Parathyroid adenoma (tissue), 2 donors: ENCODE measurements at regions not wholly inside any gene's neighbourhood (a gene's known extent, or its start where the extent isn't known, plus 50 kb on each side); places are given as distances from the start of the nearest gene placed in this dataset.

ENCODE experiments used
- H2AFZ ChIP-seq: fragments of 300-600 bp; sonication (generic); one replicate; pipeline ENCODE4 v1.7.0; 2017; ENCODE audit warnings: antibody characterized with exemption, mild to moderate bottlenecking
- H3K27ac ChIP-seq: fragments of 300-600 bp; sonication (generic); one replicate; pipeline ENCODE4 v1.7.0; 2017
- H3K27me3 ChIP-seq: fragments of 300-600 bp; sonication (generic); one replicate; pipeline ENCODE4 v1.7.0; 2017; ENCODE audit warnings: low read length; ENCODE audit not compliant: control insufficient read depth, insufficient read depth
- H3K36me3 ChIP-seq: fragments of 300-600 bp; sonication (generic); one replicate; pipeline ENCODE4 v1.7.0; 2017; ENCODE audit warnings: low read length; ENCODE audit not compliant: control insufficient read depth, insufficient read depth
- H3K4me1 ChIP-seq: fragments of 300-600 bp; sonication (generic); one replicate; pipeline ENCODE4 v1.7.0; 2017; ENCODE audit warnings: control low read depth
- H3K4me2 ChIP-seq: fragments of 300-600 bp; sonication (generic); one replicate; pipeline ENCODE4 v1.7.0; 2017; ENCODE audit warnings: low read length
- H3K4me3 ChIP-seq: fragments of 300-600 bp; sonication (generic); one replicate; pipeline ENCODE4 v1.7.0; 2017; ENCODE audit warnings: low read depth, low read length
- H3K79me2 ChIP-seq: fragments of 300-600 bp; sonication (generic); one replicate; pipeline ENCODE4 v1.7.0; 2017; ENCODE audit warnings: control low read depth
- H3K9ac ChIP-seq: fragments of 300-600 bp; sonication (generic); one replicate; pipeline ENCODE4 v1.7.0; 2017; ENCODE audit warnings: mild to moderate bottlenecking
- H3K9me3 ChIP-seq: fragments of 300-600 bp; sonication (generic); one replicate; pipeline ENCODE4 v1.7.0; 2017; ENCODE audit warnings: low read length; ENCODE audit not compliant: control insufficient read depth
- TF ChIP-seq, protein P1 (sequence below): fragments of 300-600 bp; sonication (generic); IDR thresholded peaks from one replicate; pipeline ENCODE4 v1.7.0; 2017; ENCODE audit warnings: antibody characterized with exemption, mild to moderate bottlenecking
- donor health status: primary hyperparathyroidism.

DNA sequence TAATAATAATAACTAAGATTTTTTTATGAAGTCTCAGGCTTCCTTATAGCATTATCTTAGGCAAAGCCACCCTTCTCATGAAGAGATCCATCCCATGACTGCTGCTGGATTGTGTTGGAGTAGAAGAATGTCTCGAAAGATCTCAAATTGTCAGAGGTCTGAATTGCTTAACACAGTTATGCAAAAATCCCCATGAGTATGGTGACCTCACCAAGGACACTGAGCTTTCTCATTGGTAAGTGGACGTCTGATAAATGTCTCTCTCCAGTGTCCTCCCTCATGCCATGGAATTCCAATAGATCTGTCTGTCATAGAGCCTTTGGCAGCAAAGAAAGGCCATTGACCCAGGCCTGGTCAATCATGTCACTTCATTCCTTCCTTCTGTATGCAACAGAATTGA, 264.5 kb downstream of the CDH11 start:
- no peak overlapping the region for H3K9ac ChIP-seq
- no peak overlapping the region for H3K27ac ChIP-seq
- no peak overlapping the region for H3K4me2 ChIP-seq
- no peaks in the 10 kb centered on the region for H3K79me2 ChIP-seq
- H3K27me3 ChIP-seq = no peaks in the 10 kb centered on the region
- H3K4me1 ChIP-seq = no peaks in the 10 kb centered on the region
- H3K4me3 ChIP-seq = no peak overlapping the region
- H2AFZ ChIP-seq = no peak overlapping the region
- H3K36me3 ChIP-seq = no peaks in the 10 kb centered on the region
- TF ChIP-seq, protein P1, sequence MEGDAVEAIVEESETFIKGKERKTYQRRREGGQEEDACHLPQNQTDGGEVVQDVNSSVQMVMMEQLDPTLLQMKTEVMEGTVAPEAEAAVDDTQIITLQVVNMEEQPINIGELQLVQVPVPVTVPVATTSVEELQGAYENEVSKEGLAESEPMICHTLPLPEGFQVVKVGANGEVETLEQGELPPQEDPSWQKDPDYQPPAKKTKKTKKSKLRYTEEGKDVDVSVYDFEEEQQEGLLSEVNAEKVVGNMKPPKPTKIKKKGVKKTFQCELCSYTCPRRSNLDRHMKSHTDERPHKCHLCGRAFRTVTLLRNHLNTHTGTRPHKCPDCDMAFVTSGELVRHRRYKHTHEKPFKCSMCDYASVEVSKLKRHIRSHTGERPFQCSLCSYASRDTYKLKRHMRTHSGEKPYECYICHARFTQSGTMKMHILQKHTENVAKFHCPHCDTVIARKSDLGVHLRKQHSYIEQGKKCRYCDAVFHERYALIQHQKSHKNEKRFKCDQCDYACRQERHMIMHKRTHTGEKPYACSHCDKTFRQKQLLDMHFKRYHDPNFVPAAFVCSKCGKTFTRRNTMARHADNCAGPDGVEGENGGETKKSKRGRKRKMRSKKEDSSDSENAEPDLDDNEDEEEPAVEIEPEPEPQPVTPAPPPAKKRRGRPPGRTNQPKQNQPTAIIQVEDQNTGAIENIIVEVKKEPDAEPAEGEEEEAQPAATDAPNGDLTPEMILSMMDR = no peak
- H3K9me3 ChIP-seq = no peaks in the 10 kb centered on the region

DNA sequence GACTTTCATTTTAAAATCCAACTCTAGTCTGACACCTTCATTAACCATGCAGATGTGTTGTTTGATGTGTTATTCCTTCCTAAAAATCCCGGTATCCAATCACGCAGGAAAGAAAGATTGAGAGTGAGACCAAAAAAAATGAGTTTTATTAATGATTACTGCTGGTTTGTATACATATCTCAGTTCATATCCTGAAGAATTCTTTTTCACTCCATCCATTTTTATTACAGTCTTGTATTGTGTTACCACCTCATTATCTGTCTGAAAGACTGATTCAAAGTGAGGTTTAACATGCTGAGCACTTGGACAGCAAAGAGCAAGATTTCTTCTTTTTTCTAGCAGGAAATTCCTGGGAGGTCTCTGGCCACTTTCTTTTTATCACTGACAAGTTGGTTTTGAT, 268.3 kb downstream of the CDH11 start:
- Histone ChIP-seq H3K27ac (no peak overlapping the region), H3K9me3 (no peaks in the 10 kb centered on the region), H3K4me3 (no peak overlapping the region), H3K4me2 (no peak overlapping the region), H3K4me1 (no peaks in the 10 kb centered on the region), H3K36me3 (no peaks in the 10 kb centered on the region), H3K9ac (no peak overlapping the region), H3K27me3 (no peaks in the 10 kb centered on the region), H3K79me2 (no peaks in the 10 kb centered on the region), H2AFZ (no peak overlapping the region)
- TF ChIP-seq, protein P1 = no peak

DNA sequence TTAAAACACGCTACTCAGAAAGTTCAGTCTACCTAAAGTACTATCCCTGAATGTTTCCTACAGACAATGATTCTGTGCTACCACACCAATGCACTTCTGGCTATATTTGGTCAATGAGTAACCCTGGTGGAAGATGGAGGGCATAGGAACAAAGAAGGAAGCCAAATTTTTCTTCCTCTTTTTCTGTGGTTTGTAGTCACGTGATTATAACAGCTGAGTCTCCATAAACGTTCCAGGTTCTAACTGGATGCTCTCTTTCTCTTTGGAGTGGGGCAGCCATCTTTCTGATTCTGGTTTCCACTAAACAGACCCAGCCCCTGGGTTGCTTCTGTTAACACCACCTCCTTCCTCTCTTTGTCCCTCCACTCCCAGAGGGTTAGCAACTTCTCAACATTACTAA, 274.9 kb downstream of the CDH11 start:
- Histone ChIP-seq H3K27ac (no peak overlapping the region), H3K4me3 (no peak overlapping the region), H3K9me3 (no peaks in the 10 kb centered on the region), H3K79me2 (no peaks in the 10 kb centered on the region), H3K4me1 (no peaks in the 10 kb centered on the region), H3K27me3 (no peaks in the 10 kb centered on the region), H2AFZ (no peak overlapping the region), H3K36me3 (no peaks in the 10 kb centered on the region), H3K4me2 (no peak overlapping the region), H3K9ac (no peak overlapping the region)
- TF ChIP-seq, protein P1 = no peak

DNA sequence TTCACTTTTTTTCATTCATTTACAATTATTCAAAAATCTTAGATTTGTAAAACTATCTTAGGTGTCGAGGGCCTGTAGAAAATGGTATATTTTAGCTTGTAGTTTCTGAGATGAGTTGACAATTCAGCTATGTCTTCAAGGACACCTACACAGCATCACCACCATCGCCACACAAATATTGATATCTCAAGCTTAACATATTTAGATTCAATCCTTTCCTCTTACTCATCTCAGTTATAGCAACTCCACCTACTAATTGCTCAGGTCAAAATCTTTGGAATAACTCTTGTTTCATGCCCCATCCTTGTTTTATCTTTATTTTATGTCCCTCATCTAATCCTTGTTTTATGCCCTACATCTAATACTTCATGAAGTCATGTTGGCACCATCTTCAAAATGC, 276.8 kb downstream of the CDH11 start:
- no peaks in the 10 kb centered on the region for H3K4me1 ChIP-seq

DNA sequence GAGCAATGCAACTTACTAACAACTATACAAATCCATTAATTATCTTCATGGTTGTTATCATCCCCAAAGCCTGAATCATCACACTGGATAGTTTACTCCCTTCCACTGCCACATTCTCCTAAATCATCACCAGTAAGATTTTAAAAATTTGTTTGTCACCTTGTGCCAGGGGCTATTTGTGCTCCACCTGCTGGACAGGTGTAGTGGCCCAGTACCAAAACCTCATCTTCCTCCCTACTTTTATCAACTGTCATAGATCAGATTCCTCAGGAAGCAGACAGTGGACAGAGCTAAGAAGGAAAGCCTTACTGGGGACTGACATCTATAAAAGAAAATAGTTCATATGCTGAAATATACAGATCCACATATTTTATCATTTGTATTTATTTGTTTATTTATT, 280.4 kb downstream of the CDH11 start:
- H3K4me2 ChIP-seq = no peak overlapping the region
- no peak overlapping the region for H3K4me3 ChIP-seq
- no peaks in the 10 kb centered on the region for H3K36me3 ChIP-seq
- no peaks in the 10 kb centered on the region for H3K9me3 ChIP-seq
- TF ChIP-seq, protein P1 = no peak
- no peak overlapping the region for H3K9ac ChIP-seq
- no peak overlapping the region for H3K27ac ChIP-seq
- no peaks in the 10 kb centered on the region for H3K79me2 ChIP-seq
- H2AFZ ChIP-seq = no peak overlapping the region
- no peaks in the 10 kb centered on the region for H3K4me1 ChIP-seq
- no peaks in the 10 kb centered on the region for H3K27me3 ChIP-seq

More for the DNA sequence above, 276.8 kb downstream of the CDH11 start:
- Histone ChIP-seq H3K4me2 (no peak overlapping the region), H3K9ac (no peak overlapping the region), H3K4me3 (no peak overlapping the region), H3K9me3 (no peaks in the 10 kb centered on the region), H2AFZ (no peak overlapping the region), H3K79me2 (no peaks in the 10 kb centered on the region), H3K27me3 (no peaks in the 10 kb centered on the region), H3K27ac (no peak overlapping the region), H3K36me3 (no peaks in the 10 kb centered on the region)
- TF ChIP-seq, protein P1 = no peak
